HepG2 (cell line): ENCODE measurements at regions not wholly inside any gene's neighbourhood (a gene's known extent, or its start where the extent isn't known, plus 50 kb on each side); places are given as distances from the start of the nearest gene placed in this dataset.

Experiments used
- ATAC-seq: fragments of 200-7000 bp; cut with Tn5 transposase; 3 replicates; pipeline ENCODE4 v1.9.1; 2020; ENCODE audit warnings: mild to moderate bottlenecking, moderate library complexity
- BruUV-seq: library from RNA; stranded (reverse); fragments of 400-500 nt; replicated peaks from 2 replicates; lab custom pipeline; 2021; lab: Mats Ljungman, UMichigan
- CTCF ChIA-PET: fragments of 300-600 bp; formaldehyde crosslinking; extraction: SDS; loops from one replicate; lab custom pipeline; 2021; ENCODE audit warnings: low total read pairs, inconsistent platforms, low intra/inter-chr PET ratio; lab: Yijun Ruan, JAX
- POLR2A ChIA-PET: fragments of 350-600 bp; sonication (Branson Sonifier 250); formaldehyde crosslinking; loops from one replicate; lab custom pipeline; 2020; ENCODE audit warnings: antibody characterized with exemption, inconsistent platforms; lab: Yijun Ruan, JAX
- DNase-seq: peaks from one replicate; pipeline ENCODE4 v3.0.0-alpha.2; 2015; ENCODE audit warnings: low spot score
- FAIRE-seq: peaks from 3 replicates; lab custom pipeline; 2011; peaks lifted over from hg19 to GRCh38; lab: Jason Lieb, UNC
- H2AFZ ChIP-seq: one replicate; pipeline ENCODE4 v1.6.1; 2011; ENCODE audit warnings: low read length, inconsistent platforms
- H3K27ac ChIP-seq: fragments of 300-600 bp; 3 replicates; pipeline ENCODE4 v1.8.0; 2011; ENCODE audit warnings: mixed run types, mild to moderate bottlenecking, mixed read lengths, low read length, inconsistent platforms; ENCODE audit not compliant: insufficient read depth; ENCODE audit errors: extremely low read length
- H3K27me3 ChIP-seq, 2 experiments: fragments of 200-600 bp in 1 of 2; 2 replicates in 1 of 2; 3 replicates in 1 of 2; pipeline versions ENCODE4 v1.6.0 to v1.8.0; 2011; ENCODE audit warnings: low read length in 2 of 2, mild to moderate bottlenecking in 2 of 2, moderate library complexity in 2 of 2, inconsistent platforms in 1 of 2; ENCODE audit not compliant: insufficient read depth in 2 of 2, control insufficient read depth in 1 of 2
- H3K36me3 ChIP-seq, 2 experiments: fragments of 200-600 bp in 1 of 2; replicated peaks in 1 of 2; 2 replicates in 1 of 2; 3 replicates in 1 of 2; pipeline versions ENCODE4 v1.5.1 to v1.8.0; 2011; ENCODE audit warnings: low read length in 2 of 2, inconsistent platforms in 1 of 2; ENCODE audit not compliant: insufficient read depth in 2 of 2, control insufficient read depth in 1 of 2
- H3K4me1 ChIP-seq: 2 replicates; pipeline ENCODE4 v1.5.1; 2012; ENCODE audit warnings: low read length, inconsistent platforms; ENCODE audit not compliant: insufficient read depth
- H3K4me2 ChIP-seq: 2 replicates; pipeline ENCODE4 v1.6.0; 2011; ENCODE audit warnings: low read depth, low read length, inconsistent platforms
- H3K4me3 ChIP-seq, 3 experiments: fragments of 200-600 bp in 1 of 3; sonication (generic), shearing (Covaris generic) in 1 of 3; replicated peaks in 1 of 3; 2 replicates each; pipeline ENCODE4 v1.5.1; 2011 to 2016; ENCODE audit warnings: low read length in 3 of 3, inconsistent platforms in 2 of 3, low read depth in 2 of 3, mild to moderate bottlenecking in 2 of 3, control low read depth in 1 of 3, mixed read lengths in 1 of 3; ENCODE audit not compliant: insufficient read depth in 1 of 3
- H3K79me2 ChIP-seq: one replicate; pipeline ENCODE4 v1.6.1; 2011; ENCODE audit warnings: low read length, inconsistent platforms; ENCODE audit not compliant: insufficient read depth
- H3K9ac ChIP-seq: 2 replicates; pipeline ENCODE4 v1.6.0; 2011; ENCODE audit warnings: mild to moderate bottlenecking, low read depth, low read length, inconsistent platforms; ENCODE audit not compliant: insufficient read depth
- H3K9me3 ChIP-seq: 2 replicates; pipeline ENCODE4 v1.5.1; 2012; ENCODE audit warnings: mild to moderate bottlenecking, low read length
- H4K20me1 ChIP-seq: 2 replicates; pipeline ENCODE4 v1.6.0; 2011; ENCODE audit warnings: inconsistent platforms, mild to moderate bottlenecking, low read length, moderate library complexity; ENCODE audit not compliant: insufficient read depth
- MAFG ChIP-seq: sonication (generic); formaldehyde crosslinking; IDR thresholded peaks from 2 replicates; pipeline ENCODE4 v1.5.1; 2020; ENCODE audit warnings: mild to moderate bottlenecking, missing genetic modification reagents
- NCOA5 ChIP-seq: sonication (generic); formaldehyde crosslinking; IDR thresholded peaks from 2 replicates; pipeline ENCODE4 v1.4.0; 2020; ENCODE audit warnings: missing genetic modification reagents
- NKX3-1 ChIP-seq: sonication (generic); formaldehyde crosslinking; IDR thresholded peaks from 2 replicates; pipeline ENCODE4 v1.5.0; 2020; ENCODE audit warnings: missing genetic modification reagents
- REL ChIP-seq: sonication (generic); formaldehyde crosslinking; conservative IDR thresholded peaks from 2 replicates; pipeline ENCODE4 v1.8.0; 2022; ENCODE audit warnings: mild to moderate bottlenecking, missing genetic modification reagents, moderate library complexity
- SRSF4 ChIP-seq: fragments of 200-400 bp; formaldehyde crosslinking; IDR thresholded peaks from one replicate; pipeline ENCODE4 v1.6.1; 2018; ENCODE audit warnings: mild to moderate bottlenecking, low read depth, low read length, moderate library complexity; ENCODE audit not compliant: poor library complexity, severe bottlenecking
- SUZ12 ChIP-seq: fragments of 150-350 bp; IDR thresholded peaks from 2 replicates; pipeline ENCODE4 v1.6.1; 2014; ENCODE audit warnings: low read depth, low read length
- TAF1 ChIP-seq: sonication (generic); formaldehyde crosslinking; IDR thresholded peaks from 2 replicates; pipeline ENCODE4 v1.4.0; 2020; ENCODE audit warnings: missing genetic modification reagents
- THYN1 ChIP-seq: sonication (generic); formaldehyde crosslinking; IDR thresholded peaks from 2 replicates; pipeline ENCODE4 v1.8.1; 2023; ENCODE audit warnings: low read depth, mild to moderate bottlenecking, moderate library complexity, missing genetic modification reagents, borderline replicate concordance
- ZNF253 ChIP-seq: sonication (generic); formaldehyde crosslinking; IDR thresholded peaks from 2 replicates; pipeline ENCODE4 v1.8.0; 2022; ENCODE audit warnings: mild to moderate bottlenecking, missing genetic modification reagents, borderline replicate concordance
- ZNF292 ChIP-seq: sonication (generic); formaldehyde crosslinking; IDR thresholded peaks from 2 replicates; pipeline ENCODE4 v1.8.1; 2022; ENCODE audit warnings: mild to moderate bottlenecking, low read depth, missing genetic modification reagents, borderline replicate concordance
- ZNF577 ChIP-seq: sonication (generic); formaldehyde crosslinking; IDR thresholded peaks from 2 replicates; pipeline ENCODE4 v1.4.0; 2020; ENCODE audit warnings: mild to moderate bottlenecking, low read depth, missing genetic modification reagents, borderline replicate concordance
- ZNF7 ChIP-seq: IDR thresholded peaks from 2 replicates; pipeline ENCODE4 v1.6.1; 2016; ENCODE audit warnings: missing biosample characterization, missing genetic modification reagents
- ZNF770 ChIP-seq: sonication (generic); formaldehyde crosslinking; IDR thresholded peaks from 2 replicates; pipeline ENCODE4 v1.5.0; 2020; ENCODE audit warnings: mild to moderate bottlenecking, missing genetic modification reagents
- WGBS: methylation state at CpG from one replicate; pipeline ENCODE4 v1.1.6; 2017; ENCODE audit warnings: low lambda C conversion rate; 5-methylcytosine and 5-hydroxymethylcytosine counted together
- in situ Hi-C: cut with HindIII; loops from 2 replicates; pipeline ENCODE4 v1.10.0; 2017; ENCODE audit warnings: low pct_unique_long_range_greater_than_20kb; ENCODE audit not compliant: extremely low pct_ligation_motif_present
- intact Hi-C: fragments of 100-400 bp; cut with micrococcal nuclease; formaldehyde crosslinking; loops from one replicate; pipeline ENCODE4 v1.10.0; 2022; ENCODE audit not compliant: unreplicated experiment
- TF ChIP-seq, protein P1 (sequence below): IDR thresholded peaks from 2 replicates; pipeline ENCODE4 v1.6.1; 2016; ENCODE audit warnings: missing genetic modification reagents, missing compliant biosample characterization
- TF ChIP-seq, protein P2 (sequence below): sonication (generic); formaldehyde crosslinking; IDR thresholded peaks from 2 replicates; pipeline ENCODE4 v1.5.1; 2020; ENCODE audit warnings: mild to moderate bottlenecking, missing genetic modification reagents, borderline replicate concordance

- TF ChIP-seq ZNF577 (CRISPR knock-in tag) (no peak), ZNF253 (no peak), SRSF4 (no peak), TAF1 (CRISPR knock-in tag) (no peak), MAFG (CRISPR knock-in tag) (no peak), NCOA5 (CRISPR knock-in tag) (no peak), NKX3-1 (CRISPR knock-in tag) (no peak), ZNF7 (CRISPR knock-in tag) (no peak), THYN1 (CRISPR knock-in tag) (no peak)
- TF ChIP-seq, protein P1, sequence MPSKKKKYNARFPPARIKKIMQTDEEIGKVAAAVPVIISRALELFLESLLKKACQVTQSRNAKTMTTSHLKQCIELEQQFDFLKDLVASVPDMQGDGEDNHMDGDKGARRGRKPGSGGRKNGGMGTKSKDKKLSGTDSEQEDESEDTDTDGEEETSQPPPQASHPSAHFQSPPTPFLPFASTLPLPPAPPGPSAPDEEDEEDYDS (CRISPR knock-in tag): 0 out of 2 replicates have a peak, but pooled peaks have one; percentile 5
Observed at GRCh38 chr13:50123002-50123401, 107.8 kb downstream of the KCNRG start (continued).

- BruUV-seq: no TSS peak
- H3K27me3 ChIP-seq: peaks cover 0 to 2% of the 10 kb centered on the region in 2 experiments; a peak in 1 of 5 replicates
- H3K4me2 ChIP-seq: peak overlapping the region; percentile 91
- peak overlapping the region; percentile 98 for H3K27ac ChIP-seq
- ChIA-PET POLR2A (interaction anchor here (0.9 to 5.7 kb wide), 8 partner anchors 8 to 331 kb away, joined by 3 to 74 read pairs (median 6); partner anchors contain the start of gene TRIM13), CTCF (no interaction called here)
- H3K4me1 ChIP-seq: peaks cover 34% of the 10 kb centered on the region
- H3K9ac ChIP-seq: peak overlapping the region; percentile 96
- H3K79me2 ChIP-seq: peaks cover 37% of the 10 kb centered on the region
- H3K4me3 ChIP-seq: peak overlapping the region; percentile 67 to 95 (median 86)
- H3K9me3 ChIP-seq: no peaks in the 10 kb centered on the region
- no peak for DNase-seq
- WGBS: under 1% methylated on average over 13 of the region's 13 CpGs
- ATAC-seq: no peak
- H2AFZ ChIP-seq: no peak overlapping the region
- H4K20me1 ChIP-seq: no peaks in the 10 kb centered on the region
- peaks cover 0 to 7% of the 10 kb centered on the region in 2 experiments; a peak in 2 of 5 replicates for H3K36me3 ChIP-seq
- in situ Hi-C loops: no loop called here
- TF ChIP-seq SUZ12 (no peak), ZNF292 (peak; percentile 32; the same call in 1 of the 2 replicates), ZNF770 (0 out of 2 replicates have a peak, but pooled peaks have one; percentile 1), REL (CRISPR knock-in tag) (0 out of 2 replicates have a peak, but pooled peaks have one; percentile 5)
- TF ChIP-seq, protein P2, sequence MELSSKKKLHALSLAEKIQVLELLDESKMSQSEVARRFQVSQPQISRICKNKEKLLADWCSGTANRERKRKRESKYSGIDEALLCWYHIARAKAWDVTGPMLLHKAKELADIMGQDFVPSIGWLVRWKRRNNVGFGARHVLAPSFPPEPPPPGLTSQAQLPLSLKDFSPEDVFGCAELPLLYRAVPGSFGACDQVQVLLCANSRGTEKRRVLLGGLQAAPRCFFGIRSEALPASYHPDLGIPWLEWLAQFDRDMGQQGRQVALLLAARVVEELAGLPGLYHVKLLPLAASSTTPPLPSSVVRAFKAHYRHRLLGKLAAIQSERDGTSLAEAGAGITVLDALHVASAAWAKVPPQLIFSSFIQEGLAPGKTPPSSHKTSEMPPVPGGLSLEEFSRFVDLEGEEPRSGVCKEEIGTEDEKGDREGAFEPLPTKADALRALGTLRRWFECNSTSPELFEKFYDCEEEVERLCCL (CRISPR knock-in tag): 0 out of 2 replicates have a peak, but pooled peaks have one; percentile 47
- FAIRE-seq: peak; percentile 12
- intact Hi-C loops: loop anchor here (10.0 kb wide), 1 partner anchor 61 kb away; no protein-coding TSS in a partner anchor
Observed at GRCh38 chr13:50123515-50123861, 108.2 kb downstream of the KCNRG start.
